GM18517 (cell line): ENCODE measurements at regions not wholly inside any gene's neighbourhood (a gene's known extent, or its start where the extent isn't known, plus 50 kb on each side); places are given as distances from the start of the nearest gene placed in this dataset.

Experiments used
- ATAC-seq: cut with Tn5 transposase; IDR thresholded peaks from one replicate; pipeline ENCODE4 v1.9.1; 2021; ENCODE audit warnings: mild to moderate bottlenecking, moderate library complexity; ENCODE audit not compliant: unreplicated experiment

- ATAC-seq, result no peak
Measured at GRCh38 chr3:148128136-148128535, 569.6 kb upstream of the AGTR1 start.

GRCh38 chr3:148131990-148132638 lies 565.6 kb upstream of the AGTR1 start:
- ATAC-seq, result no peak

- no peak for ATAC-seq
Measured at GRCh38 chr3:148136816-148137215, 560.9 kb upstream of the AGTR1 start.

DNA sequence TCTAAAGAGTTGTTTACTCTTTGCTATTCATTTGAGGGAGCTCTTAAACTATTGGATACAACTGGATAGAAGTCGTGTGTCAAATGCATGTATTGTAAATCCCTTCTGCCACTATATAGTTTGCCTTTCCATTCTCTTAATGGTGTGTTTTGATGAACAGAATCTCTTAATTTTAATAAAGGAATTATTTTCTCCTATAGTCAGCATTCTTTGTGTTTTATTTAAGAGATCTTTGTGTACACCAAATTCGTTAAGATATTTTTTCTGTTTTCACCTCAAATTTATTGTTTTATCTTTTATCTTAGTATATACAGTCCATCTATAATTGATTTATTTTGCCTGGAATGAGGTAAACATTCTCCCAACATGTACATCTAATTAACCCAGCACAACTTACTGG lies 551.5 kb upstream of the AGTR1 start:
- no peak for ATAC-seq

DNA sequence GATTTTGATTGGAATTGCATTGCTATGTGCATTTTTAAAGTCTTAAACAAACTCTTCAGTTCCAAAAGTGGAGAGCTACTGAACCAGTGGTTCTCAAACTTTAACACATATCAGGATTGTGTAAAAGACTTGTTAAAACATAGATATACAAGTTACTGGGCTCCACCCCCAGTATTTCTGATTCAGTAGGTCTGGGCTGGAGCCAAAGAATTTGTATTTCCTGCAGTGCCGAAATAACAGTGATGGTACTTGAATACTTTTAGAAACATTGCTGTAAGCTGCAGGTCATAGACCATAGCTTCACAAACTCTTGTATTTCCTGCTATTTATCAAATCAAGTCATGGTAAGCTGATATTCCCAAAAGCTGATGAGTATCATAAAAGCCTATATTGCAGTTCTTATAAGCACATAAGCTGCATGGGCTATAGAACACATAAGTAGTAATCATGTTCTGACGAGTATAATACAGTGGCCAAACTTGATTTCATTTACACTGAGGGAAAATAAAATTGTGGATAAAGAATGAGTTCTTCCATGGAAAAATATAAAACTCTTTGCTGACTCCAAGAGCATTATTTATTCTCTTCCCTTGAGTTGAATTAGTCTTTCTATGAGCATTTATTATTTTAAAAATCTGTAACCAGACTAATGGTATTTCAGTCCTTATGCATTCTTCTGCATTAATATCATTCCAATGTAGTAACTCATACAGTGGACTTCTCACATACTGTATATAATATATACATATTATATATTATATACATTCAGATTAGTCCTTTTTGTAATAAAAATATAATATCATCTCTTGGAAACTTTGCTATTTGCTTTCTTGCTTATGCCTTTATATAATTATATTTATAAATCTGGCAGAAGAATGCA lies 550.5 kb upstream of the AGTR1 start:
- ATAC-seq, result no peak

DNA sequence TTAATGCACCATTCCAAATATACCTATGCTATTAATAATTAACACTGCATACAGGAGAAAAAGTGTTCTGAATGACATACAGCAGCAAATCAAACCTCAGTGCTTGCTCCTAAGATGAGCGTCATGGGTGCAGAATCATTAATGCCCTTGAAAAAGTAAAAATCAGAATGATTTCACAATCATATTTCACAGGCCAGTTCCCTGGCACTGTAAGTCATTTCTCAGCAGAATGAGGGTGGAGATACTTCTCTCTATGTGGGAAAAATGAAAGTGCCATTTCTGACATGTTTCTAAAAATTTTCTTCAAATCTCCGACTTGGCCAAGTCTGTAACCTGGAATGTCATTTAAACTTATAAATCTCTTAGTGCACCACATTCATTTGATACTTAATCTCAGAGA lies 549.8 kb upstream of the AGTR1 start:
- no peak for ATAC-seq

- no peak for ATAC-seq
Measured at GRCh38 chr3:148149556-148149955, 548.1 kb upstream of the AGTR1 start.

- no peak for ATAC-seq
Measured at GRCh38 chr3:148150141-148150540, 547.6 kb upstream of the AGTR1 start.

GRCh38 chr3:148158210-148158609 lies 539.5 kb upstream of the AGTR1 start:
- ATAC-seq, result no peak

DNA sequence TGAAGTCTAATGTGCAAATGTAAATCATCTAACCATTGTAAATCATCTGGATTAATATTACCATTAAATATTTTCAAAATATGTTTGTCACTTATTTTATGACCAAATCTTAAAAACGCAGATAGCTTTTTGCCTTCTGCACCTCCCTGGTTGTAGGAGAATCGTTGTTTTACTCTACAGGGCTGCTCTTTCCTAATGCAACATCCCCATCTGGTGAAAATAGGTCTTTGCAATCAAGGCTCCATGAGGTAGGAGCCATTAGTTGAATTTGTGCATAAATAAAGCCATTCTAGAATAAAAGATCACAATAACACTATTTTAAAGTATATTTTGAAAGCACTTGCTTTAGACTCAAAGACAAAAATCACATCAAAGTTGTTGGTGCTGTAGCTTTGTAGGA lies 535.6 kb upstream of the AGTR1 start:
- no peak for ATAC-seq

DNA sequence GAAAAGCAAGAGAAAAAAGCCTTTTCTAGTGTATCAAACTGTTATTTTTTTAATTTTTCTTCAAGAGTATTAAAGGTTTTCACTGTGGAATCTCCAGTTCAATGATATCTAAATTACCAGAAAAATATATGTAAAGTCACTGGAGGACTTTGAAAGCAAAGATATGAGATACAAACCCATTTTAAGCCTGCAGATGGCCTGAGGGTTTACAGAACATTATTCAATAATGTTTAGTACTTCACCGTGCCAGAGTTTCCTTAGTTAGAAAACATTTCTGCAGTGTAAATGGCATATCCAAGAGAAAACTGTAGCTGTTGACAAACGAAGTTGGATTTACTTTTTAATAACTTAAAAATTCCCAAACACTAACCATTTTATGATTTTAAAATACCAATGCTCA lies 529.4 kb upstream of the AGTR1 start:
- no peak for ATAC-seq

DNA sequence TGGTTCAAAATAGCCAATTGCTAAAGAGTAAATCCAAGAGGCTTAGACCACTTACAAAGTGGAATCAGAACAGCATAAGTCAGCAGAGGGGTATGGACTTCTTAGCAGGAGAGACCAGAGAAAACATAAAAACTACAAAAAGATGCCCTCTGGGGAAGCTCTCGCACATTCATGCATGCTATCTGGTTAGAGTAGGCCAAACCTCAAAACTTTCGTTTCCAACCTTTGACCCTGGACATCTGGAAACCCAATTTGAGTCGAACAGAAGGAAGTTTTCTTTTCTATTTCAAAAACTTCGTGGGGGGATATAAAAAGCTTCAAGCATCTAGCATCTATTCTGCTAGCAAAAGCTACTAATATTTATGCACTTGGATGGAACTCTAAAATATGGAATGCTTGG lies 523.9 kb upstream of the AGTR1 start:
- peak; percentile 67 for ATAC-seq

GRCh38 chr3:148175214-148175613 lies 522.5 kb upstream of the AGTR1 start:
- ATAC-seq, result no peak

DNA sequence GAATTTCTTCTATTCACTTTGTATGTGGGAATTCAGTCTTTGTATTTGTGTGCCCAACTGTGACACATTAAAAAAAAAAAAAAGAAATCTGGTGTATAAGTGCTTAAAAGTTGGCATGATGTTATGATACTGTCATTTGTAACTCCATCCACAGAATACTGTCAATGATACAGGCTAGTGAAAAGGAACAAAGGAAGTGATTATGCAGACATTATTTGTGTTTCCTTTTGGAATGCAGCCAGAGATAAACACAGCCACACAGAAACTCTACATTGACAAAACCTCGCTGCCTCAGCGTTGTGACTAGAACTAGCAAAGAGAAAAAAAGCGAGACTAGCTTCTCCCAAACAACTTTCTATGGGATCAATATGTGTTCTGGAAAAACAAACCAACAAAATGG lies 519.2 kb upstream of the AGTR1 start:
- ATAC-seq, result no peak

DNA sequence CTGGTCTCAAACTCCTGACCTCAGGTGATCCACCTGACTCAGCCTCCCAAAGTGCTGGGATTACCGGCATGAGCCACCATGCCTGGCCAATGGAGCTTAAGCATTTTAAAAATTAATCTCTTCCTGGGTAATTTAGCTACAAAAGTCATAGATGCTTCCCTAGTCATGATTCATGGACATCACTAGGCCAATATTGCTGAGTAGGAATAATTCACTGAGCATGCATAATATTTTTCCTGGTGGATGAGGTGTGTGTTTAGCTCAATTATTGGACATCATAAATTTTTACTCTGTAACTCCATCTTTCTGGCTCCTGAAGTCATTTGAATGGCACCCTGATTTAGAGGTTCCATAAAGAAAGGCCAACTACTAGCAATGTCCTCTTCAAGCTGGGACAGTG lies 512.9 kb upstream of the AGTR1 start:
- no peak for ATAC-seq

DNA sequence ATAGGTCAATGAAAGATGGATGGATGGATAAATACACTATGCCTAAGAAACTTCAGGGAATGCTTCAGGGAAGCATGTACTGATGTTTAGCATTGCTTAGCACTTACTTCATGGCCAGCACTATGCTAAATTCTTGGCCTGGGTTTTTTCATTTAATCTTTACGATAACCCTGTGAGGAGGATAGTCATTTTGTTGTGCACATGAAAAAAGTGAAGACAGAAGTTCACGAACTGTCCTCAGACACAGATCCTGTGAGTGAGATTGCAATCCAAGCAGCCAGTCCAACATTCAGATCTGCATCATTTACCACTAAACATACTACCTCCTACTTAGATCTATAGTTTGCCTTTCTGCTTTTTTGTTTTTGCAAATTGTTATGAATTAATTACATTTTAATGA lies 510.8 kb upstream of the AGTR1 start:
- ATAC-seq, result no peak

DNA sequence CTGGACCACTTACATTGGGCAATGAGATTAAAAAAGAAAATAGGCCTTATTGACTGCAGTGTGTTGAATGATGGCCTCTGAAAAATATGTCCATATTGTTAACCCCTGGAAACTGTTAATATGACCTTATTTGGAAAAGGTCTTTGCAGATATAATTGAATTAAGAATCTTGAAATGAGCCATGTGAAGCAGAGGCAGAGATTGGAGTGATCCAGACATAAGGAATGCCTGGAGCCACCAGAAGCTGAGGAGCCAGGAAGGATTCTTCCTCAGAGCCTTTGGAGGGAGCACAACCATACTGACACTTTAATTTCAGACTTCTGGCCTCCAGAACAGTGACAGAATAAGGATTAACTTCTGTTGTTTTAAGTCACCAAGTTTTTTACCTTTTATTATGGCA lies 510.4 kb upstream of the AGTR1 start:
- ATAC-seq, result no peak

GRCh38 chr3:148190441-148190990 lies 507.2 kb upstream of the AGTR1 start:
- ATAC-seq, result no peak

GRCh38 chr3:148191966-148192365 lies 505.7 kb upstream of the AGTR1 start:
- ATAC-seq, result no peak

- no peak for ATAC-seq
Measured at GRCh38 chr3:148197061-148197460, 500.6 kb upstream of the AGTR1 start.

- ATAC-seq, result no peak
Measured at GRCh38 chr3:148202386-148202785, 495.3 kb upstream of the AGTR1 start.

DNA sequence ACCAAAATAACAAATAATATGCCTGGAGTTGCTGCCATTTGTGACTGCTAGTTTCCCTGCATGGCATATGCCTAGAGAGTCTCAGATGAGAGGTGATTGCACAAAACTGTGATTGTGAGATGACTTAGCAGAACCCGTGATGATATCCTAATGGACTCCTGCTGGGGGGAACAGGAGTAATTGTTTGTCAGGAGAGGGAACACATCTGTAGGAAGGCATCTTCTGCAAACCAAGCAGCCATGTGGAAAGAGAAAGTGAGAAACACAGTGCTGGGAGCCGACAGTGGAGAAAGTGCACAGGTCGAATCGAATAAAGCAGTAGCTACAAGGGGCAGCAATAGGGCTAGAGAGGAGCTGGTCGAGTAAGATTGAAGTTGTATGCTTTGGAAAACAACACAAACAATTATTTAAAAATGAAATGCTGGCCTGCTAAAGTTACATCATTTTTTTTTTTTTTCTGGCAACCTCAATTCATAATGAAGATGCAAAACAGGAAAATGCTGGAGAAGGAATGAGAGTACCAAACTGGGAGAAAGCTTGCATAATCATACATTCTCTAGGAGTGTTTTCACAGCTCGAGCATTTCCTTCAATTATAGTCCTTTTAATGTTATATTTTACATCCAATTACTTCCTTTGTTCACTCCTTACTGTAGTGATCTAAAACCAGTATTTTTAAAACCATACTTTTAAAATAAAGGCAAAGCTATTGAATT lies 494.2 kb upstream of the AGTR1 start:
- no peak for ATAC-seq
